Cardiac muscle cell (in vitro differentiated cells and primary cell): ENCODE measurements at regions not wholly inside any gene's neighbourhood (a gene's known extent, or its start where the extent isn't known, plus 50 kb on each side); places are given as distances from the start of the nearest gene placed in this dataset.

Experiments
- DNase-seq, 2 donors: peaks; one replicate each; pipeline versions ENCODE4 v3.0.0 to v3.0.0-alpha.2; 2010 to 2017; ENCODE audit warnings: low read depth in 1 of 2, low spot score in 1 of 2
- H3K27ac ChIP-seq: fragments of 200-600 bp; sonication (generic); 2 replicates; pipeline ENCODE4 v1.5.1; 2016
- H3K27me3 ChIP-seq: fragments of 200-600 bp; sonication (generic); 2 replicates; pipeline ENCODE4 v1.6.0; 2016; ENCODE audit warnings: control low read depth
- H3K36me3 ChIP-seq: fragments of 200-600 bp; sonication (generic); 2 replicates; pipeline ENCODE4 v1.5.1; 2016; ENCODE audit warnings: control low read depth
- H3K4me1 ChIP-seq: fragments of 200-600 bp; sonication (generic); 2 replicates; pipeline ENCODE4 v1.8.1; 2017; ENCODE audit warnings: low read depth, mild to moderate bottlenecking, mixed run types
- H3K4me3 ChIP-seq: fragments of 200-600 bp; sonication (generic); 2 replicates; pipeline ENCODE4 v1.5.1; 2016; ENCODE audit warnings: mild to moderate bottlenecking
- H3K9me3 ChIP-seq: fragments of 200-600 bp; sonication (generic); 2 replicates; pipeline ENCODE4 v1.5.1; 2017; ENCODE audit warnings: low read depth, mild to moderate bottlenecking, control low read depth
- CTCF ChIP-seq: IDR thresholded peaks from 2 replicates; pipeline ENCODE4 v1.5.1; 2012; ENCODE audit warnings: low read depth, mild to moderate bottlenecking, low read length

- Histone ChIP-seq H3K9me3 (no peaks in the 10 kb centered on the region), H3K4me3 (no peak overlapping the region), H3K36me3 (no peaks in the 10 kb centered on the region), H3K4me1 (peaks cover 2% of the 10 kb centered on the region), H3K27ac (no peak overlapping the region), H3K27me3 (no peaks in the 10 kb centered on the region)
- TF ChIP-seq CTCF, result no peak
- no peak for DNase-seq
These were observed 187.8 kb downstream of the FTCDNL1 start for GRCh38 chr2:199663157-199663556.

GRCh38 chr2:199662255-199662654, 188.7 kb downstream of the FTCDNL1 start:
- no peaks in the 10 kb centered on the region for H3K27me3 ChIP-seq
- H3K4me3 ChIP-seq, result no peak overlapping the region
- TF ChIP-seq CTCF, result no peak
- H3K9me3 ChIP-seq, result no peaks in the 10 kb centered on the region
- H3K27ac ChIP-seq, result no peak overlapping the region
- no peak for DNase-seq
- H3K4me1 ChIP-seq, result no peaks in the 10 kb centered on the region
- H3K36me3 ChIP-seq, result no peaks in the 10 kb centered on the region

GRCh38 chr2:199660167-199660566, 190.8 kb downstream of the FTCDNL1 start:
- DNase-seq, result no peak
- H3K9me3 ChIP-seq, result no peaks in the 10 kb centered on the region
- H3K27me3 ChIP-seq, result no peaks in the 10 kb centered on the region
- no peak for TF ChIP-seq CTCF
- no peaks in the 10 kb centered on the region for H3K36me3 ChIP-seq
- H3K4me3 ChIP-seq, result no peak overlapping the region
- H3K27ac ChIP-seq, result no peak overlapping the region
- H3K4me1 ChIP-seq, result no peaks in the 10 kb centered on the region

GRCh38 chr2:199659207-199659606, 191.8 kb downstream of the FTCDNL1 start:
- H3K27me3 ChIP-seq, result no peaks in the 10 kb centered on the region
- H3K36me3 ChIP-seq, result no peaks in the 10 kb centered on the region
- H3K4me1 ChIP-seq, result no peaks in the 10 kb centered on the region
- peak; percentile 42 to 75 for DNase-seq
- no peak for TF ChIP-seq CTCF
- no peaks in the 10 kb centered on the region for H3K9me3 ChIP-seq
- peak overlapping the region; percentile 16 for H3K4me3 ChIP-seq
- H3K27ac ChIP-seq, result no peak overlapping the region

- Histone ChIP-seq H3K4me3 (no peak overlapping the region), H3K27me3 (no peaks in the 10 kb centered on the region), H3K27ac (no peak overlapping the region), H3K4me1 (no peaks in the 10 kb centered on the region), H3K9me3 (no peaks in the 10 kb centered on the region), H3K36me3 (no peaks in the 10 kb centered on the region)
- no peak for DNase-seq
- TF ChIP-seq CTCF, result no peak
These were observed 188.7 kb upstream of the SATB2 start for GRCh38 chr2:199646439-199646838.

GRCh38 chr2:199631129-199631528, 173.4 kb upstream of the SATB2 start:
- TF ChIP-seq CTCF, result no peak
- H3K27me3 ChIP-seq, result peaks cover 6% of the 10 kb centered on the region
- no peaks in the 10 kb centered on the region for H3K4me1 ChIP-seq
- H3K27ac ChIP-seq, result no peak overlapping the region
- H3K4me3 ChIP-seq, result no peak overlapping the region
- no peaks in the 10 kb centered on the region for H3K36me3 ChIP-seq
- DNase-seq, result no peak
- H3K9me3 ChIP-seq, result no peaks in the 10 kb centered on the region
